ENCODE measurements at regions not wholly inside any gene's neighbourhood (a gene's known extent, or its start where the extent isn't known, plus 50 kb on each side); places are given as distances from the start of the nearest gene placed in this dataset.
A peak's percentile ranks its signal among the peaks of the same experiment; 100 is the strongest.

DNA sequence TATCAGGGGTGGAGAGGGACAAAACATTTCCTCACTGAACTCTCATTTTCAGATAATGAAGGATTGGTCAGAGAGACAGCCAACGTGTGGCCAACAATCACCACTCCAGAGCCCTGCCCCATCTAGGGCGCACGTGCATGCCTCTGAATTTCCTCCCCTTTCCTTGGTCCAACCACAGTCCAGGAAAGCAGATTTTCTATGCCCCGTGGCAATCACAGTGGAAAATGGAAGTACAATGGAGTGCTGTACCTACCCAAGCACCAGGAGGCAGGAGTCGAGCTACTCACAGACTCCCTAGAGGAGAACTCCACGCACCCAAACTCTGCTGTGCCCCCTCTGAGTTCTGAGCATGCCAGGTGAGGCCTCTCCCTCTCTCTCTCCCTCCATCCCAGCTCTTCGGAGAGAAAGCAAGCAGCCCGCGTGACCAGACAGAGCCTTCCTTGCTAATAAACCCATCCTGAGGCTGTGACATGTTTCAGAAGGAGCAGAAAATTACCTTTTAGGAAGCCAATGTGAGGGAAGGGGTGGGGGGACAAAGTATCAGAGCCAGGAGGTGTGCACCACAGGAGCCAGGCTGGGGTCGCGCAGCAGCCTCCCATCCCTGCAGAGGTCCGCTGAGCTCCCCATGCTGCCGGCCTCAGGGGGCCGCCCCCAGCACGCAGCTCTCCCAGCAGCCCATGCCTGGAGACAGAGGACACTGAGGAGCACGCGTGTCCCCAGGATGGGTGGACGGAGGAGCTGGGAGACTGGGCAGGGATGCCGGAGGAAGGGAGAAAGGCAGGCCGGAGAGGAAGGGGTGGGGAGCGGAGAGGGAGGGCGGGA, 73.4 kb downstream of the PITPNM2 start:
- Histone ChIP-seq H3K27ac (no peak overlapping the region), H3K27me3 (no peaks in the 10 kb centered on the region), H3K4me3 (replicated peaks in 1 of 3) (no peak overlapping the region), H3K36me3 (no peaks in the 10 kb centered on the region), H3K4me1 (no peaks in the 10 kb centered on the region), H3K9me3 (no peaks in the 10 kb centered on the region)
- WGBS, 2 donors, result 85 to 89% methylated on average over 22 of the region's 22 CpGs
- TF ChIP-seq POLR2A (IDR thresholded peaks at IDR 0.05), result no peak
- TF ChIP-seq, protein P1, sequence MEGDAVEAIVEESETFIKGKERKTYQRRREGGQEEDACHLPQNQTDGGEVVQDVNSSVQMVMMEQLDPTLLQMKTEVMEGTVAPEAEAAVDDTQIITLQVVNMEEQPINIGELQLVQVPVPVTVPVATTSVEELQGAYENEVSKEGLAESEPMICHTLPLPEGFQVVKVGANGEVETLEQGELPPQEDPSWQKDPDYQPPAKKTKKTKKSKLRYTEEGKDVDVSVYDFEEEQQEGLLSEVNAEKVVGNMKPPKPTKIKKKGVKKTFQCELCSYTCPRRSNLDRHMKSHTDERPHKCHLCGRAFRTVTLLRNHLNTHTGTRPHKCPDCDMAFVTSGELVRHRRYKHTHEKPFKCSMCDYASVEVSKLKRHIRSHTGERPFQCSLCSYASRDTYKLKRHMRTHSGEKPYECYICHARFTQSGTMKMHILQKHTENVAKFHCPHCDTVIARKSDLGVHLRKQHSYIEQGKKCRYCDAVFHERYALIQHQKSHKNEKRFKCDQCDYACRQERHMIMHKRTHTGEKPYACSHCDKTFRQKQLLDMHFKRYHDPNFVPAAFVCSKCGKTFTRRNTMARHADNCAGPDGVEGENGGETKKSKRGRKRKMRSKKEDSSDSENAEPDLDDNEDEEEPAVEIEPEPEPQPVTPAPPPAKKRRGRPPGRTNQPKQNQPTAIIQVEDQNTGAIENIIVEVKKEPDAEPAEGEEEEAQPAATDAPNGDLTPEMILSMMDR (IDR thresholded peaks at IDR 0.05), result no peak
- intact Hi-C loops (cut with DNase I), result no loop called here
- DNase-seq, result no peak

- no peaks in the 10 kb centered on the region for H3K9me3 ChIP-seq
- no peak for TF ChIP-seq POLR2A (IDR thresholded peaks at IDR 0.05)
- TF ChIP-seq, protein P1 (IDR thresholded peaks at IDR 0.05), result no peak
- no peak overlapping the region for H3K4me3 ChIP-seq (replicated peaks in 1 of 3)
- intact Hi-C loops (cut with DNase I), result no loop called here
- H3K27me3 ChIP-seq, result no peaks in the 10 kb centered on the region
- DNase-seq, result no peak
- H3K27ac ChIP-seq, result no peak overlapping the region
- no peaks in the 10 kb centered on the region for H3K4me1 ChIP-seq
- WGBS, 2 donors, result 64 to 78% methylated on average over 11 of the region's 11 CpGs
- H3K36me3 ChIP-seq, result no peaks in the 10 kb centered on the region
These were observed 74.1 kb downstream of the PITPNM2 start for GRCh38 chr12:123076604-123077297.

DNA sequence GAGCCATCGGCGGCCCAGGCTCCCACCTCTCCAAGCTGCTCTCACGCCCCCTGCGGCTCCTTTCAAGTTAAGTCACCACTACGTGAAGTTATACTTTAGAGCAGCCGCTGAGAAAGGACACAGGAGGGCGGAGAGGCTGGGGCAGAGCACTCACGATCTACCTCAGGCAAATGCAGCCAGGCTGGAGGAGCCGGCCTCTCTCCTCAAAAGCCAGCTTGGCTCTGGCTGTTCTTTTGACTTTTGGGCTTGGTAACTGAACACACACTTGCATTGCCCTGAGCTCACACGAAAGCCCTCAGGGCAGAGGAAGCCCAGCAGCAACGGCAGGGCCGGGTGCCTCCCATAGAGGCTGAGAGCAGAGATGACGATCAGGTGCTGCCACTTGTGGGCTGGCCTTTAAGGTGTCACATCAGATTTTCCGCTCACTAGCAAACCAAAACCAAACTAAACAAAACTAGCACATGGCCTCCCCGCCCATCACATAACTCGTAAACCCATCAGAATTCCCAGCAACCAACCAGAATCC, 75.2 kb downstream of the PITPNM2 start:
- TF ChIP-seq, protein P1 (IDR thresholded peaks at IDR 0.05), result no peak
- no peak for TF ChIP-seq POLR2A (IDR thresholded peaks at IDR 0.05)
- no peaks in the 10 kb centered on the region for H3K9me3 ChIP-seq
- peak; percentile 7 to 17 for DNase-seq
- peaks cover 0 to 5% of the 10 kb centered on the region in 2 donors for H3K4me1 ChIP-seq
- H3K27ac ChIP-seq, result no peak overlapping the region
- H3K27me3 ChIP-seq, result no peaks in the 10 kb centered on the region
- H3K4me3 ChIP-seq (replicated peaks in 1 of 3), result no peak overlapping the region
- 57 to 74% methylated on average over 16 of the region's 16 CpGs for WGBS, 2 donors
- no peaks in the 10 kb centered on the region for H3K36me3 ChIP-seq
- intact Hi-C loops (cut with DNase I), result no loop called here

DNA sequence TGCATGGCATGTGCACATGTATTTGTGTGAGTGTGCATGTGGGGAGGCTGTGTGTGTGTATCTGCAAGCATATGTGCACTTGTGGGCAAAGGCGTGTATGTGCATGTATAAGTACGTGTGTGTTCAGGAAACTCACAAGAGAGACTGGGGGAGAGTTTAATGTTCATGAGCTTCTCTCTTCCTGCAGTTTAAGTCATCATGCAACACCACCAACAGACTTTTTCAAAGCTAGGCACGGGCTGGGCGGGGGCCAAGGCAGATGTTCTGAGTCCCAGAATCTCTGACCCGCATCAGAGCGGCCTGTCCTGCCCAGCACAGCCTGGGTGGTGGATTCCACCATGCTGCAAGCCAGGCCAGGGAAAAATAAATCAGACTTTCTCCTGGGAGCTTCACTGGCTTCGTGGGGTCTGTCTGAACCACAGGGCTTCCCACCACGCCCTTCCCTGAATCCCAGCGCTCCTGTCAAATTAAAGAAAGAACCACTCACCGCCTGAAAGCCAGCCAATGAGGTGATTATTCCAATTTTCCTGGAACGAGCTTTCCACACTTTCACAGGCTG, 75.7 kb downstream of the PITPNM2 start:
- no peak overlapping the region for H3K4me3 ChIP-seq (replicated peaks in 1 of 3)
- H3K36me3 ChIP-seq, result no peaks in the 10 kb centered on the region
- 73 to 76% methylated on average over 11 of the region's 11 CpGs for WGBS, 2 donors
- H3K27ac ChIP-seq, result no peak overlapping the region
- intact Hi-C loops (cut with DNase I), result no loop called here
- no peak for DNase-seq
- H3K27me3 ChIP-seq, result no peaks in the 10 kb centered on the region
- peaks cover 0 to 11% of the 10 kb centered on the region in 2 donors for H3K4me1 ChIP-seq
- no peaks in the 10 kb centered on the region for H3K9me3 ChIP-seq
- no peak for TF ChIP-seq POLR2A (IDR thresholded peaks at IDR 0.05)
- TF ChIP-seq, protein P1 (IDR thresholded peaks at IDR 0.05), result no peak
